GM20000 (cell line): ENCODE measurements at regions not wholly inside any gene's neighbourhood (a gene's known extent, or its start where the extent isn't known, plus 50 kb on each side); places are given as distances from the start of the nearest gene placed in this dataset.

Experiments
- DNase-seq: peaks from one replicate; pipeline ENCODE4 v3.0.0; 2012; ENCODE audit warnings: low spot score
- CTCF ChIP-seq: IDR thresholded peaks from 2 replicates; pipeline ENCODE4 v1.5.1; 2012; ENCODE audit warnings: mild to moderate bottlenecking, control low read depth; ENCODE audit errors: extremely low read depth, missing control alignments

GRCh38 chr14:41355866-41356265 lies 250.8 kb upstream of the LRFN5 start:
- DNase-seq, result no peak
- no peak for TF ChIP-seq CTCF

GRCh38 chr14:41350476-41350875 lies 256.2 kb upstream of the LRFN5 start:
- DNase-seq, result no peak
- no peak for TF ChIP-seq CTCF

- DNase-seq, result no peak
- TF ChIP-seq CTCF, result no peak
These were observed 257.3 kb upstream of the LRFN5 start for GRCh38 chr14:41349289-41349910.

- no peak for TF ChIP-seq CTCF
- no peak for DNase-seq
These were observed 262.8 kb upstream of the LRFN5 start for GRCh38 chr14:41343857-41344256.

- no peak for TF ChIP-seq CTCF
- DNase-seq, result no peak
These were observed 293.5 kb upstream of the LRFN5 start for GRCh38 chr14:41313196-41313595.

GRCh38 chr14:41303506-41303905 lies 303.2 kb upstream of the LRFN5 start:
- DNase-seq, result no peak
- no peak for TF ChIP-seq CTCF

GRCh38 chr14:41302776-41303175 lies 303.9 kb upstream of the LRFN5 start:
- no peak for DNase-seq
- TF ChIP-seq CTCF, result no peak
